ENCODE measurements at regions not wholly inside any gene's neighbourhood (a gene's known extent, or its start where the extent isn't known, plus 50 kb on each side); places are given as distances from the start of the nearest gene placed in this dataset.

DNA sequence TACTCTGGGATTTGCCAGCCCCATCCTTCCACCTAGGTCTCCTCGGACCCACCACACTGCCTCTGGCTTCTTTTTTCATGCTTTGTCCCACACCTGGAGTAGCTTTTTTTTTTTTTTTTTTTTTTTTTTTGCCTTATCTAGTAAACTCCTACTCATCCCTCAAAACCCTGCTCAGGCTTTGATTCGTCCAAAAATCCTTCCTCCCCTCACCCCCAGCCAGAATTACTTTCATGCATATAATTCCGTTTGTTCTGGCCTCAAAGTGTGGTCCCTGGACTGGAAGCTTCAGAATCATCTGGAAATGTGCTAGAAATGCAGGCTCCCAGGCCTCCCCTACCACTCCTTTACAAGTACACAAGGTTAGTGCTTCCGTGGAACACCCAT, 320.1 kb downstream of the PTTG2 start:
- TF ChIP-seq POLR2A (IDR thresholded peaks at IDR 0.05) = no peak
- TF ChIP-seq, protein P1, sequence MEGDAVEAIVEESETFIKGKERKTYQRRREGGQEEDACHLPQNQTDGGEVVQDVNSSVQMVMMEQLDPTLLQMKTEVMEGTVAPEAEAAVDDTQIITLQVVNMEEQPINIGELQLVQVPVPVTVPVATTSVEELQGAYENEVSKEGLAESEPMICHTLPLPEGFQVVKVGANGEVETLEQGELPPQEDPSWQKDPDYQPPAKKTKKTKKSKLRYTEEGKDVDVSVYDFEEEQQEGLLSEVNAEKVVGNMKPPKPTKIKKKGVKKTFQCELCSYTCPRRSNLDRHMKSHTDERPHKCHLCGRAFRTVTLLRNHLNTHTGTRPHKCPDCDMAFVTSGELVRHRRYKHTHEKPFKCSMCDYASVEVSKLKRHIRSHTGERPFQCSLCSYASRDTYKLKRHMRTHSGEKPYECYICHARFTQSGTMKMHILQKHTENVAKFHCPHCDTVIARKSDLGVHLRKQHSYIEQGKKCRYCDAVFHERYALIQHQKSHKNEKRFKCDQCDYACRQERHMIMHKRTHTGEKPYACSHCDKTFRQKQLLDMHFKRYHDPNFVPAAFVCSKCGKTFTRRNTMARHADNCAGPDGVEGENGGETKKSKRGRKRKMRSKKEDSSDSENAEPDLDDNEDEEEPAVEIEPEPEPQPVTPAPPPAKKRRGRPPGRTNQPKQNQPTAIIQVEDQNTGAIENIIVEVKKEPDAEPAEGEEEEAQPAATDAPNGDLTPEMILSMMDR (IDR thresholded peaks at IDR 0.05) = no peak

Data from breast epithelium (tissue), 3 donors.